Endodermal cell (in vitro differentiated cells): ENCODE measurements at regions not wholly inside any gene's neighbourhood (a gene's known extent, or its start where the extent isn't known, plus 50 kb on each side); places are given as distances from the start of the nearest gene placed in this dataset.

Source experiments
- DNase-seq: peaks from one replicate; pipeline ENCODE4 v3.0.0-alpha.2; 2017
- H3K27ac ChIP-seq: 2 replicates; pipeline ENCODE4 v1.5.1; 2013; ENCODE audit warnings: mild to moderate bottlenecking, low read depth, low read length, moderate library complexity
- H3K27me3 ChIP-seq: 2 replicates; pipeline ENCODE4 v1.6.1; 2013; ENCODE audit warnings: mild to moderate bottlenecking, low read length, moderate library complexity; ENCODE audit not compliant: insufficient read depth, control insufficient read depth, poor library complexity, severe bottlenecking
- H3K36me3 ChIP-seq: 2 replicates; pipeline ENCODE4 v1.7.0; 2013; ENCODE audit warnings: mild to moderate bottlenecking, low read length, moderate library complexity; ENCODE audit not compliant: control insufficient read depth, insufficient read depth
- H3K4me1 ChIP-seq: one replicate; pipeline ENCODE4 v1.7.0; 2013; ENCODE audit warnings: low read length; ENCODE audit not compliant: control insufficient read depth, insufficient read depth
- H3K4me3 ChIP-seq: 2 replicates; pipeline ENCODE4 v1.5.1; 2013; ENCODE audit warnings: mild to moderate bottlenecking, low read length, moderate library complexity
- H3K9ac ChIP-seq: 2 replicates; pipeline ENCODE4 v1.6.1; 2013; ENCODE audit warnings: mild to moderate bottlenecking, low read length, moderate library complexity; ENCODE audit not compliant: poor library complexity, severe bottlenecking; ENCODE audit errors: extremely low read depth
- H3K9me3 ChIP-seq: 2 replicates; pipeline ENCODE4 v1.6.1; 2013; ENCODE audit warnings: mild to moderate bottlenecking, low read length, moderate library complexity; ENCODE audit not compliant: control insufficient read depth
- H3K27ac Mint-ChIP-seq: 2 replicates; pipeline ENCODE4 v1.8.0; 2020; ENCODE audit warnings: mixed read lengths
- H3K27me3 Mint-ChIP-seq: 2 replicates; pipeline ENCODE4 v1.8.0; 2021; ENCODE audit warnings: mild to moderate bottlenecking, mixed read lengths; ENCODE audit not compliant: insufficient read depth
- H3K36me3 Mint-ChIP-seq: 2 replicates; pipeline ENCODE4 v1.8.0; 2020; ENCODE audit warnings: low read depth, mixed read lengths
- H3K4me1 Mint-ChIP-seq: 2 replicates; pipeline ENCODE4 v1.8.0; 2020; ENCODE audit warnings: mixed read lengths
- H3K4me3 Mint-ChIP-seq: 2 replicates; pipeline ENCODE4 v1.8.0; 2020; ENCODE audit warnings: mild to moderate bottlenecking, moderate library complexity, mixed read lengths
- H3K9me3 Mint-ChIP-seq: 2 replicates; pipeline ENCODE4 v1.8.0; 2020; ENCODE audit warnings: mild to moderate bottlenecking, mixed read lengths
- CTCF ChIP-seq: fragments of 200-600 bp; sonication (generic); conservative IDR thresholded peaks from 2 replicates; pipeline ENCODE4 v1.5.0; 2021; ENCODE audit warnings: antibody characterized with exemption, mild to moderate bottlenecking
- WGBS, 2 experiments: methylation state at CpG; one replicate each; pipeline versions ENCODE4 v1.1.5 to v1.1.7; 2013; ENCODE audit warnings: missing lambda C conversion rate in 2 of 2, mixed read lengths in 1 of 2; ENCODE audit not compliant: insufficient coverage in 1 of 2, insufficient read length in 1 of 2; 5-methylcytosine and 5-hydroxymethylcytosine counted together

- Histone ChIP-seq H3K4me3 (no peak overlapping the region), H3K9me3 (no peaks in the 10 kb centered on the region), H3K36me3 (no peaks in the 10 kb centered on the region), H3K9ac (no peak overlapping the region), H3K4me1 (no peaks in the 10 kb centered on the region), H3K27ac (no peak overlapping the region), H3K27me3 (no peaks in the 10 kb centered on the region)
- Mint-ChIP-seq H3K9me3 (no peaks in the 10 kb centered on the region), H3K27me3 (no peaks in the 10 kb centered on the region), H3K36me3 (no peaks in the 10 kb centered on the region), H3K4me3 (no peak overlapping the region), H3K4me1 (no peaks in the 10 kb centered on the region), H3K27ac (no peak overlapping the region)
- no peak for TF ChIP-seq CTCF
- no peak for DNase-seq
- WGBS, 2 experiments: 93 to 96% methylated on average over 6 to 10 of the region's 10 CpGs
These were observed 315.2 kb upstream of the CDH6 start for GRCh38 chr5:30878296-30878695.

- H3K27me3 ChIP-seq: no peaks in the 10 kb centered on the region
- H3K4me3 ChIP-seq: no peak overlapping the region
- no peak overlapping the region for H3K9ac ChIP-seq
- no peaks in the 10 kb centered on the region for H3K4me1 ChIP-seq
- Mint-ChIP-seq H3K36me3 (no peaks in the 10 kb centered on the region), H3K4me1 (peaks cover 16% of the 10 kb centered on the region), H3K27me3 (no peaks in the 10 kb centered on the region), H3K9me3 (no peaks in the 10 kb centered on the region), H3K27ac (no peak overlapping the region), H3K4me3 (no peak overlapping the region)
- no peak for DNase-seq
- WGBS, 2 experiments: 91 to 97% methylated on average over 6 to 10 of the region's 10 CpGs
- H3K9me3 ChIP-seq: no peaks in the 10 kb centered on the region
- no peak overlapping the region for H3K27ac ChIP-seq
- TF ChIP-seq CTCF: no peak
- no peaks in the 10 kb centered on the region for H3K36me3 ChIP-seq
These were observed 319.0 kb upstream of the CDH6 start for GRCh38 chr5:30874241-30875034.

GRCh38 chr5:30871196-30871595 lies 322.3 kb upstream of the CDH6 start:
- Histone ChIP-seq H3K36me3 (no peaks in the 10 kb centered on the region), H3K9me3 (no peaks in the 10 kb centered on the region), H3K9ac (no peak overlapping the region), H3K27ac (no peak overlapping the region), H3K4me1 (no peaks in the 10 kb centered on the region), H3K27me3 (no peaks in the 10 kb centered on the region), H3K4me3 (no peak overlapping the region)
- Mint-ChIP-seq H3K4me1 (peaks cover 20% of the 10 kb centered on the region), H3K27ac (no peak overlapping the region), H3K27me3 (no peaks in the 10 kb centered on the region), H3K36me3 (no peaks in the 10 kb centered on the region), H3K4me3 (no peak overlapping the region), H3K9me3 (no peaks in the 10 kb centered on the region)
- 80 to 86% methylated on average over 1 to 3 of the region's 3 CpGs for WGBS, 2 experiments
- TF ChIP-seq CTCF: no peak
- no peak for DNase-seq
